K562 (cell line): ENCODE measurements at regions not wholly inside any gene's neighbourhood (a gene's known extent, or its start where the extent isn't known, plus 50 kb on each side); places are given as distances from the start of the nearest gene placed in this dataset.

Experiments
- ZNF224 ChIP-seq: sonication (generic); formaldehyde crosslinking; IDR thresholded peaks from 2 replicates; pipeline ENCODE4 v1.8.0; 2022; ENCODE audit warnings: mild to moderate bottlenecking, missing genetic modification reagents
- ZNF354B ChIP-seq: fragments of 250-450 bp; sonication (Bioruptor Pico); IDR thresholded peaks from 2 replicates; pipeline ENCODE4 v1.4.0; 2020
- ZNF79 ChIP-seq: fragments of 250-450 bp; sonication (Bioruptor Pico); IDR thresholded peaks from 2 replicates; pipeline ENCODE4 v1.4.0; 2020; ENCODE audit warnings: low read depth, mild to moderate bottlenecking, moderate library complexity
- TF ChIP-seq, protein P1 (sequence below): fragments of 250-450 bp; sonication (Bioruptor Pico); IDR thresholded peaks from 2 replicates; pipeline ENCODE4 v1.4.0; 2020; ENCODE audit warnings: mild to moderate bottlenecking, moderate library complexity
- TF ChIP-seq, protein P2 (sequence below): sonication (generic); formaldehyde crosslinking; IDR thresholded peaks from 2 replicates; pipeline ENCODE4 v1.4.0; 2020; ENCODE audit warnings: mild to moderate bottlenecking, missing genetic modification reagents
- TF ChIP-seq, protein P3 (sequence below): sonication (generic); formaldehyde crosslinking; IDR thresholded peaks from 2 replicates; pipeline ENCODE4 v1.8.1; 2022; ENCODE audit warnings: missing genetic modification reagents
- TF ChIP-seq, protein P4 (sequence below): fragments of 250-450 bp; sonication (Bioruptor Pico); IDR thresholded peaks from 2 replicates; pipeline ENCODE4 v1.8.0; 2021; ENCODE audit warnings: borderline replicate concordance, mild to moderate bottlenecking, moderate library complexity; ENCODE audit not compliant: poor library complexity, severe bottlenecking

DNA sequence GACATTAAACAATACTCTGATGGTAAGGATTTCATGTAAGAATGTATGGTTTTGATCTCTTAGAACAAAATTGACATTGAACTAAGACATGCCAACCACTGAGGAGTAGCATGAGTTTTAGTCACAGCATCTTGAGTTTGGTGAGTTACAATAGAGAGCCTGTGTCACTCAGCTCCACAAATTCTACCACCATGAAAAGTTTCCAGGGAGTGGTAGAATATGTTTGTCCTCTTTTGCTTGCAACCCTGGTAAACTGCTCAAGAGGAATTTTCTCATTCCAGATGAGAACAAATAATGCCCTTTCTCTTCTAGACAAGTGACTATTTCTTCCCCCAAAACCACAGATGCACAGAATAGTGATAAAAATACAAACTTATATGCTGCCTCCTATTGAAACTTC, 502.0 kb upstream of the VRK2 start (continued):
- TF ChIP-seq, protein P1, sequence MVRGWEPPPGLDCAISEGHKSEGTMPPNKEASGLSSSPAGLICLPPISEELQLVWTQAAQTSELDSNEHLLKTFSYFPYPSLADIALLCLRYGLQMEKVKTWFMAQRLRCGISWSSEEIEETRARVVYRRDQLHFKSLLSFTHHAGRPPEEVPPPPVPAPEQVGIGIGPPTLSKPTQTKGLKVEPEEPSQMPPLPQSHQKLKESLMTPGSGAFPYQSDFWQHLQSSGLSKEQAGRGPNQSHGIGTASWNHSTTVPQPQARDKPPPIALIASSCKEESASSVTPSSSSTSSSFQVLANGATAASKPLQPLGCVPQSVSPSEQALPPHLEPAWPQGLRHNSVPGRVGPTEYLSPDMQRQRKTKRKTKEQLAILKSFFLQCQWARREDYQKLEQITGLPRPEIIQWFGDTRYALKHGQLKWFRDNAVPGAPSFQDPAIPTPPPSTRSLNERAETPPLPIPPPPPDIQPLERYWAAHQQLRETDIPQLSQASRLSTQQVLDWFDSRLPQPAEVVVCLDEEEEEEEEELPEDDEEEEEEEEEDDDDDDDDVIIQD: no peak
- TF ChIP-seq ZNF224: no peak
- no peak for TF ChIP-seq ZNF354B
- TF ChIP-seq, protein P2, sequence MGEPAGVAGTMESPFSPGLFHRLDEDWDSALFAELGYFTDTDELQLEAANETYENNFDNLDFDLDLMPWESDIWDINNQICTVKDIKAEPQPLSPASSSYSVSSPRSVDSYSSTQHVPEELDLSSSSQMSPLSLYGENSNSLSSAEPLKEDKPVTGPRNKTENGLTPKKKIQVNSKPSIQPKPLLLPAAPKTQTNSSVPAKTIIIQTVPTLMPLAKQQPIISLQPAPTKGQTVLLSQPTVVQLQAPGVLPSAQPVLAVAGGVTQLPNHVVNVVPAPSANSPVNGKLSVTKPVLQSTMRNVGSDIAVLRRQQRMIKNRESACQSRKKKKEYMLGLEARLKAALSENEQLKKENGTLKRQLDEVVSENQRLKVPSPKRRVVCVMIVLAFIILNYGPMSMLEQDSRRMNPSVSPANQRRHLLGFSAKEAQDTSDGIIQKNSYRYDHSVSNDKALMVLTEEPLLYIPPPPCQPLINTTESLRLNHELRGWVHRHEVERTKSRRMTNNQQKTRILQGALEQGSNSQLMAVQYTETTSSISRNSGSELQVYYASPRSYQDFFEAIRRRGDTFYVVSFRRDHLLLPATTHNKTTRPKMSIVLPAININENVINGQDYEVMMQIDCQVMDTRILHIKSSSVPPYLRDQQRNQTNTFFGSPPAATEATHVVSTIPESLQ: no peak
- TF ChIP-seq, protein P3, sequence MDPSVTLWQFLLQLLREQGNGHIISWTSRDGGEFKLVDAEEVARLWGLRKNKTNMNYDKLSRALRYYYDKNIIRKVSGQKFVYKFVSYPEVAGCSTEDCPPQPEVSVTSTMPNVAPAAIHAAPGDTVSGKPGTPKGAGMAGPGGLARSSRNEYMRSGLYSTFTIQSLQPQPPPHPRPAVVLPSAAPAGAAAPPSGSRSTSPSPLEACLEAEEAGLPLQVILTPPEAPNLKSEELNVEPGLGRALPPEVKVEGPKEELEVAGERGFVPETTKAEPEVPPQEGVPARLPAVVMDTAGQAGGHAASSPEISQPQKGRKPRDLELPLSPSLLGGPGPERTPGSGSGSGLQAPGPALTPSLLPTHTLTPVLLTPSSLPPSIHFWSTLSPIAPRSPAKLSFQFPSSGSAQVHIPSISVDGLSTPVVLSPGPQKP: no peak
- TF ChIP-seq ZNF79: no peak
- TF ChIP-seq, protein P4, sequence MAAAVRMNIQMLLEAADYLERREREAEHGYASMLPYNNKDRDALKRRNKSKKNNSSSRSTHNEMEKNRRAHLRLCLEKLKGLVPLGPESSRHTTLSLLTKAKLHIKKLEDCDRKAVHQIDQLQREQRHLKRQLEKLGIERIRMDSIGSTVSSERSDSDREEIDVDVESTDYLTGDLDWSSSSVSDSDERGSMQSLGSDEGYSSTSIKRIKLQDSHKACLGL (CRISPR knock-in tag): no peak
